Hepatocyte (in vitro differentiated cells): ENCODE measurements at regions not wholly inside any gene's neighbourhood (a gene's known extent, or its start where the extent isn't known, plus 50 kb on each side); places are given as distances from the start of the nearest gene placed in this dataset.

ENCODE experiments used
- CTCF ChIP-seq: fragments of 200-600 bp; sonication (generic); IDR thresholded peaks from 2 replicates; pipeline ENCODE4 v1.5.1; 2016; ENCODE audit warnings: antibody characterized with exemption, mild to moderate bottlenecking; ENCODE audit not compliant: poor library complexity
- EZH2 ChIP-seq: fragments of 200-600 bp; sonication (generic); IDR thresholded peaks from 2 replicates; pipeline ENCODE4 v1.6.1; 2016; ENCODE audit warnings: antibody characterized with exemption, mild to moderate bottlenecking, borderline replicate concordance
- EZH2phosphoT487 ChIP-seq: fragments of 200-600 bp; sonication (generic); IDR thresholded peaks from one replicate; pipeline ENCODE4 v1.6.1; 2018; ENCODE audit warnings: antibody characterized with exemption, mild to moderate bottlenecking, low read depth, moderate library complexity; ENCODE audit not compliant: unreplicated experiment, severe bottlenecking

GRCh38 chr3:25910997-25911396 lies 121.1 kb downstream of the OXSM start:
- no peak for TF ChIP-seq EZH2phosphoT487
- peak; percentile 30 for TF ChIP-seq CTCF
- TF ChIP-seq EZH2, result no peak
